Inflammatory macrophage (primary cell): ENCODE measurements at regions not wholly inside any gene's neighbourhood (a gene's known extent, or its start where the extent isn't known, plus 50 kb on each side); places are given as distances from the start of the nearest gene placed in this dataset.
"Not testable (repeated sequence)": the region's sequence is repeated elsewhere in the genome, so short reads cannot be mapped to it uniquely, and the experiment has no call there.

ENCODE experiments used
- DNase-seq, 2 donors: peaks; one replicate each; pipeline ENCODE4 v3.0.0-alpha.2; 2020 to 2022

DNA sequence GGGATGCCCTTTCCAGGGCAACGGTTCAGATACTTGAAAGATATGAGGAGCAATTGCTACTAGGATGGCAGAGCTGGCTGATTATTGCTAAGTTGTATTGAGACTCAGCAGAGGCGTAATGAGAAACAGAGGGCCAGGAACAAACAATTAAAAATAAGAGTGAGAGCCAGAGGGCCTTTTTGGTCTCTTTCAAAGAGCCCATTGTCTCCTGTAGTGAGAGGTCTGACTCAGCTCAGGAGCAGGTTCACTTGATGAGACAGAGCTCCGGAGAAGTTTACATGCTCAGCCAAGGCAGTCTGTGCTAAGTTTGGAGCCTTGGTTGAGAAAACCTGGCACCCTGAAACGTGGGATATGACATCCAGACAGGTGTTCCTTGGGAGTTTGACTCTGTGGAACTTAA, 303.9 kb upstream of the DLGAP1 start:
- DNase-seq, result no peak

DNA sequence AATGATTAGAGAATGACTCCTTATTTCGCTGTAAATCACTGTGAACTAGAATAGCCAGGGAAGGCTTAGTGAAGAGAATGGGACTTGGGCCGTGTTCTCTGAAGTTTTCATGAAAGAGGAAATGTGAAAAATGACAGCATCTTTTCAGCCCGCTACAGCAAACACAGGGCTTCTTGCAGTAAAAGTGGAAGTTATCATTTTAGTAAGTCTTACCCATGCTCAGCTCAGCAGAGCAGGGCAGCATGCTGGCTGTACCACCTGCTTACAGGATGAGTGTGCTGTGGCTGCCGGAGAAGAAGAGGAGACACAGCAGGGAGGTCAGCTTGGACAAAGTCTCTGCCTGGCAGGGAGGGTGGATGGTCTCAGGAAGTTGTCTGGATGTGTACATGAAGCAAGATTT, 300.7 kb upstream of the DLGAP1 start:
- no peak for DNase-seq

DNA sequence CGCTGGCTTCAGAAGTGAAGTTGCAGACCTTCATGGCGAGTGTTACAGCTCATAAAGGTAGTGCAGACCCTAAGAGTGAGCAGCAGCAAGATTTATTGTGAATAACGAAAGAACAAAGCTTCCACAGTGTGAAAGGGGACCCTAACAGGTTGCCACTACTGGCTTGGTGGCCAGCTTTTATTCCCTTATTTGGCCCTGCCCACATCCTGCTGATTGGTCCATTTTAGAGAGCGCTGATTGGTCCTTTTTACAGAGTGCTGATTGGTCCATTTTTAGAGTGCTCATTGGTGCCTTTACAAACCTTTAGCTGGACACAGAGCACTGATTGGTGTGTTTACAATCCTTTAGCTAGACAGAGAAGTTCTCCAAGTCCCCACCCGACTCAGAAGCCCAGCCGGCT, 298.0 kb upstream of the DLGAP1 start:
- not testable (repeated sequence) for DNase-seq

GRCh38 chr18:4751523-4751922, 296.4 kb upstream of the DLGAP1 start:
- no peak for DNase-seq

- no peak for DNase-seq
Measured at GRCh38 chr18:4750393-4751346, 295.6 kb upstream of the DLGAP1 start.

GRCh38 chr18:4748975-4749374, 293.9 kb upstream of the DLGAP1 start:
- DNase-seq, result no peak

GRCh38 chr18:4734903-4735302, 279.8 kb upstream of the DLGAP1 start:
- no peak for DNase-seq

- no peak for DNase-seq
Measured at GRCh38 chr18:4734021-4734420, 278.9 kb upstream of the DLGAP1 start.

- no peak for DNase-seq
Measured at GRCh38 chr18:4721545-4721944, 266.4 kb upstream of the DLGAP1 start.

- no peak for DNase-seq
Measured at GRCh38 chr18:4720518-4720917, 265.4 kb upstream of the DLGAP1 start.

DNA sequence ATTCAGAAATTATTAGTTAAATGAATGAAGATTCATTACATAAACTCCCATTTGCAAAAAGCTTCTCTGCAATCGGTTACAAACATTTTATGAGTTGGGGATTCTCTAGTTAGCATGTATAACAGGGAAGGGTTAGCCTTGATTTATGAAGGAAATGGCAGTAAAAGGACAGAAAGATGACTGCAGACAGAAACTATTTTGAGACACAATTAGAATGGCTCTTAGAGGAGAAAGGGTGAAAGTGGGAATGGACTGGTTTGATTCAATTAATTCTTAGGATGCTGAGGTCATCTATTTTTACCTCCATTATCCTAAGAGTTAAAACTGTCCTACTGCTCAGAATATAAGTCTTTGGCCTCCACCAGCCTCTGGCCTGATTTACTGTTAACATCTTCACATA, 250.8 kb upstream of the DLGAP1 start:
- DNase-seq, result no peak

GRCh38 chr18:4704781-4705180, 249.7 kb upstream of the DLGAP1 start:
- no peak for DNase-seq

- DNase-seq, result no peak
Measured at GRCh38 chr18:4691836-4692235, 236.7 kb upstream of the DLGAP1 start.

GRCh38 chr18:4678685-4679084, 223.6 kb upstream of the DLGAP1 start:
- DNase-seq, result not testable (repeated sequence)

DNA sequence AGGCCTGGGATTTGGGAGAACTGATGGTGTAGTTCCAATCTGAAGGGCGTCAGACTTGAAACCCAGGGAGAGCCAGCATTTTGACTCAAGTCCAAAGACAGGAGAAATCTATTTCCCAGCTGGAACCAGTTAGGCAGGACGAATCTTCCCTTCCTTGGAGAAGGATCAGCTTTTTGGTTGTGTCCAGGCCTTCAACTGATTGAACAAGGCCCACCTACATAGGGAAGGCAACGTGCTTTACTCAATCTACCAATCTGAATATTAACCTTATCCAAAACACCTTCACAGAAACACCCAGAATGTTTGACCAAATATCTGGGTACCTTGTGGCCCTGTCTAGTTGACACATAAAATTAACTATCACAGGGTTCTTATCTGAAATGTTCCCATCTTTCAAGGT, 221.9 kb upstream of the DLGAP1 start:
- DNase-seq, result no peak

GRCh38 chr18:4672162-4672561, 217.1 kb upstream of the DLGAP1 start:
- no peak for DNase-seq

- DNase-seq, result no peak
Measured at GRCh38 chr18:4658804-4659203, 203.7 kb upstream of the DLGAP1 start.

DNA sequence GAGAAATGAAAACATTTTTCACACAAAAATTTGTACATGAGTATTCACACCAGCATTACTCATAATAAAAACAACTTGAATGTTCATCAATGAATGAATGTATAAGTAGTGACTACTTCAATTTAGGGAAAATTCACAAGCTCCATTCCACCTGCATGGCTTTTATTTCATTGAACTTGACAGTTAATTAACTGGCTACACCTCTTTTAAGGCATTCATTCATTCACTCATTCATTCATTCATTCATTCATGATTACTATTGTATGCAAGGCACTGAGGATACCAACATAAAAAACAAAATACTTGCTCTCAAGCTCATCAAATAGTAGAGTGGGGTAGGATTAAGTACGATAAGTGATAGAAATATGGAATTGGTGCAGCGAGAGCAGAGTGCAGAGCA, 198.3 kb upstream of the DLGAP1 start:
- no peak for DNase-seq

DNA sequence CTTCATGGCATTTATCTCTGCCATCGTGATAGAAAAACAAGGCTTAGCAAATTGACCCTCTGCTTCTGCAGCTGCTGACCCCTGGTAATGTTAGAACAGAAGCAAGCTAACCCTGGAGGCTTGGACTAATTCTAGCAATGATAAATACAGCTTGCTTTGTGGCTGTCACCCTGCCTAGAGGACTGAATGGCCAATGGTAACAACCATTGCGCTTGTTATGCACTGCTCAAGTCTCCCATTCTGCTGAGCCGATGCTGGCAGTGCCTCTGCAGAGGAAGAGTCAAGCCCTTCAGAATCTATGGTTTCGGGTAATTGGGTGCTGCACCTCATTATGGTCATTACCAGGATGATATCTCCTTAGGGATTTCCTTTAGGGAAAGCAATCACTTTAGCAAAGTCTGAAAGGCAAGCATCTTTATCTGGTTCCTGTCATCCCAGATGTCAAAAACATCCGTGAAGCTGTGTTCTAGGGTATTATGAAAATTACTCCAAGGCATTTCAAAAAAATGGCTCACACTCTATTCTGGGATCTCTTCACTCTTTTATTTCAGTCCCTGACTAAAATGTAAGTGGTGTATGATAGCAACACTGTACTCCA, 186.8 kb upstream of the DLGAP1 start:
- no peak for DNase-seq

DNA sequence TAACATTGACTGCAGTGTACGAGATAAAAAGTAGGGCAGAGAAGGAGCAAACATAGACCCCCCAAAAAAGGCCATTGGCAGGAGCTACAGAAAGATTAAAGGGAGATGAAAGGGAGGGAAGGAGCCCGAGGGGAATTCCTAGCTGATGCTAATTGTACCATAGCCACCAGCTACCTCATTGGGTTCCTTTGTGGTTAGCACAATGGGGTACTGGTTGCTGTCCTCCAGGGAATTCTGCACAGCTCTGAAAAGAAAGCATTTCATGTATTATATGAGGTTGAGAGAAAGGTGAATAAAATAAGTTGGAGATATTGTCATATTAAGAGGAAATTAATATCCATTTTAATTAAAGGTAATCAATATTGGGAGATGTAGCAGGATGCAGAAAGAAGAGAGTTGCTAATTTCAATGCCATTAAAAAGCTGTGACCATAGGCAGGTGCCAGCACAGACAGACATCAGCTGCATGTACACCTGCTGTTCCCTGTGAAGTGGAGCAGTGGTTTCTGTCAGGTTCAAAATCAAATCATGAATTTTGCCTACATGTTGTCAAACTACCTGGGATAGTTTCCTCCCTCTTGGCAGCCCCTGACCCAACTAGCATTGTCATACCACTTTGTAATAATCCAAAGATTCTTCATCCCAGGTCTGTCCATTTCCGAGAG, 185.4 kb upstream of the DLGAP1 start:
- no peak for DNase-seq

- DNase-seq, result no peak
Measured at GRCh38 chr18:4639628-4640310, 184.7 kb upstream of the DLGAP1 start.

DNA sequence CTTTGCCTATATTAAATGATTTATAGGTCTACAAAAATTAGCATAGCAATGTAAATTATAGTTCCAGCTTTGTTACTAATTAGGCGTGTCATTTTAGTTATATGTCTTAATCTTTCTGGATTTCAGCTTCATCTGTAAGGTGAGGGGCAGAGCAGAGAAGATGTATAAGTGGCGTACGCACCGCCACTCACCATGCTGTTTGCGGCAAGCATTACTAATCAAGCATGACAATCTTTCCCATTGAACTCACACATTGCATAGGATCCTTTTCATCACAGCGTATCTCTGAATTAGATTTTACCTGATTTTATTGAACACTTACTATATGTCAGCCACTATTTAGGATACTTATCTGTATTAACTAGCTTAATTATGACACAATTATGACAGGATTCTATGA, 183.6 kb upstream of the DLGAP1 start:
- DNase-seq, result no peak

DNA sequence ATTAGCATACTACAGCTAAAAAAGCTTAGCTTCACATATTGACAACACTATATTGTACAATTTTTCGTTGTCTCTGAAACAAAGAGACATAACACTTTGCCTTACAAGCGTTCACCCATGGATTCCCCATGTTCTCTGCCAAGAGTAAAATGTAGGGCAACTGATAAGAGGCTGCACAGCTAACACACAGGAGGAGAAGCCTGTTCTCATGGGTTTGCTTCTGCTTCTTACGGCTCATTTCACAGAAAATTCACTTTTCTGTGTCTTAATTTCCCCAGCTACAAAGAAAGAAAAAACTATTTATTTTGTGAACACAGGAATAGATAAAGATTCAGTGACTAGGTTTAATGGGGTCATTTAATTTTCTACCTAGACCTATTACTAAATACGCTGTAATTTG, 182.8 kb upstream of the DLGAP1 start:
- no peak for DNase-seq
